Glomerular visceral epithelial cell (primary cell): ENCODE measurements at regions not wholly inside any gene's neighbourhood (a gene's known extent, or its start where the extent isn't known, plus 50 kb on each side); places are given as distances from the start of the nearest gene placed in this dataset.
"Not testable (repeated sequence)": the region's sequence is repeated elsewhere in the genome, so short reads cannot be mapped to it uniquely, and the experiment has no call there.

ENCODE experiments used
- DNase-seq: peaks from one replicate; pipeline ENCODE4 v3.0.0-alpha.2; 2016; ENCODE audit errors: extremely low spot score

DNA sequence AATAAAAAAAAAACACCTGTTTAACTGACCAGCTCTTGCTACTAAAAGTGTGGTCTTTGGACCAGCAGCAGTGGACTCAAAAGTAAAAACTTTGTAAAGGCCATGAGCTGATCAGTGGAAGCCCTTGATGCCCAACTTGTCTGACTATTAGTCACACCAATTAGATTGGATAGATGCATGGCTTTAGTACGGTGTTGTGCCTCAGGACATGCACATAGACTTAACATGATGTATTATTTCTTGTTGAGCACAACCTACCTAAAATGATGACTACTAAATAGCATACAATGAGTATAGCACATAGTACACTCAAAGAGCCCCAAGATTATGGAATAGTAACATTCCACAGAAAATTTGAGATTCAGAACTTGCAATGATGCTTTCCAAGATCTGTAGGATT, 95.1 kb upstream of the FIBIN start:
- no peak for DNase-seq

DNA sequence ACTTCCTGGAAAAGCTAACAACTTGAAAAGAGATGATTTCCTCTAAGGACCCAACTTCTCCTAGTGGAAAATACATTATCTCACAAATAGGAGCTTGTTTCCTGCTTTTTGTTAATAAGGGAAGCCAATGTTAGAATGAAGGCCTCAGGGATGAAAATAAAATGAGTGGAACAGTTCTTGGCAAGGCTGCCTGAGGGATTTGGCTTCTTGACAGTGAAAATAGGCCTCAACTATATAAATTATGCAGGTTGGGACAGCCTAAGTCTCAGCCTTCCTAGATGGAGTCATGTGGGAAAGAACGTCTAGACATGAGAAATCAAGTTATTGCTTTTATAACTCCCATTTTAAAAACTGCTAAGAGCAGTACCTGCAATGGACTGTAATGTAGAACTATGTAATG, 92.8 kb upstream of the FIBIN start:
- DNase-seq = no peak

DNA sequence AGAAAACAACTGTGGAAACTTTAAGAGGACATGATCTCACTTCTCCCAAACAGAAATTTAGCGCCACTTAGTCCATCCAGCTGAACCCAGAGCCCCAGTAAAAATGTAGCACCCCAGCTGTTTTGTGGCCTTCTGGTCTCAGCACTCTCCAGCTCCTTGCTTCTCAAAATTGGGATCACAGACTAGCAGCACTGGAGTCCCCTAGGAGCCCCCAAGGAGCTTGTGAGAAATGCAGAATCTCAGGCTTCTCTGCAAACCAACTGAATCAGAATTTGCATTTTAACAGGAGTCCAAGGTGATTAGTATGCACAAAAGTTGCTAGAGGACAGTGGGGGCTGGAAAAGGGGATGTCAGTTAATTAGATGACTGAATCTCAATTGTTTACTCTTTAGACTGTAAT, 89.8 kb upstream of the FIBIN start:
- DNase-seq = no peak

DNA sequence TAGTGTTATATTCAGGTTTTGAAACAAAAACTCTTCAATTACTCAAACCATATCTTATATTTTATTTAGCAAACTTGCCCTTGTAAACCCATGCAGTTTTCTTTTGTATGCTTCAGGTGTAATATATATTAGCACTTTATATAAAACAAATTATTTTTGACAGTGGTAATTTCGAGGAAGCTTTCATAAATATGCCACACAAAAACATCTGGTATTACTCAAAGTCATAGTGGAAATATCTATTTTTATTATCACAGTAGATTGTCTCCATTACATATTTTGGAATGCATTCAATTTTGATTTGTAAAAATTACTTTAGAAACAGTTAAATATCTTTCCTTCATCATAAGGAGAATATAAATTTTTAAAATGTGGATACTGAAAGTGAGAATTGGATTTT, 89.1 kb upstream of the FIBIN start:
- DNase-seq = no peak

DNA sequence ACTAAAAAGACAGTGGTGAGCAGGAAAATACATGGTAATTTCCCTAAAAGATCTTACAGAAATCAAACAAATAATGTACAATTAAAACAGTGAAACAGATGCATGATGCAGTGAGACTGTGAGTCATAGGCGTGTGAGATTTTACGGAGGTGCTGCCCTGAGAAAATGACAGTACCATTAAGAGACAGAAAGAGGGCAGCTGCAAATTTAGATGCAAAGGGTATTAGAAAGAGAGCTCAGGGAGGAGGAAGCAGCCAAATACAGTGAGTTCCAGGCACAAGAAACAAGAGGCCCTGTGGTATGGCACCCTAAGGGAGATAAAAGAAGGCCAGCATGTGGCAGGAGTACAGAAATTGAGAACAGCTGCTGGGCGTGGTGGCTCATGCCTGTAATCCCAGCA, 88.5 kb upstream of the FIBIN start:
- no peak for DNase-seq

DNA sequence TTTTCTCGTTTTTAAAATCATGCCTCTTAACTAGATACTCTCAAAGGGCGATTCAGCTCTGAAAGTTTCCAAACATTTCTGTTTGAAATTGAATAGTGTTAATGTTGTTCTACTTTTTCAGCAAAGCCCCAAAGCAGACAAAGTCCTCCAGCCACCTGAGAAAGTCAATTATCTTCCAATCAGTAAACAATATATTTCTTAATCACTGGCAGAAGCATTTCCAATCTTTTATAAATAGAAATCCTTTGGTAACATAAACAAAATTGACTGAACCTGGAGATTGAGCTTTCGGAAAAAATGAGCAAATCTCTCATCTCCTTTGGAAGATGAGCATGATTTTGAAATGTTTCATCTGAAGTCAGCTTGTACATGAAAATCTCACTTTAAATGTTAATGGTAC, 84.4 kb upstream of the FIBIN start:
- no peak for DNase-seq

DNA sequence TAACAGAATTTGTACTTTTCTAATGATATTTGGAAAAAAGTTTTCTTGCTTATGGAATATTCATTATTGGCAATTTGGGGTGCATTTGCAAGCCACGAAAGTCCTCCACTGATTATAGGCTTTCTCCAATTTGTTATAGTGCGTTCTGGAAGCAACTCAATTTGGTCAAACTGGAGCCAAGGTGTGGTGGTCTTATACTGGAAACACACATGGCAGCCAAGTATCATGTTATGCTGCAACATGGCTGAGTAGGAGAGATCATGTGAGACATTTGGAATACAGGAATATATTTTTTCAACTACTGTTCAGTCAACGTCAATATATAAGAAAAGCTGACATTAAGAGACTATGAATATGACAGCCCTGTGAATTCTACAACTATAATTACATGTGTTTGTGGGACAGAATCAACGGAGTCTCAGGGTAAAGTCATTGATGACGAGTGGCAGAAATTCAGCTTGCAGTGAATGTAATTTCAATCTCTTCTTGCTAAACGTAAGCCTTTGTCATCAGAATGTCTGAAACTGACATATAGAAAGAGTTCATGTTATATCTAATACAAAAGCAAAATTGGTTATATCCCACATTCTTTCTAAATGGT, 83.8 kb upstream of the FIBIN start:
- no peak for DNase-seq

DNA sequence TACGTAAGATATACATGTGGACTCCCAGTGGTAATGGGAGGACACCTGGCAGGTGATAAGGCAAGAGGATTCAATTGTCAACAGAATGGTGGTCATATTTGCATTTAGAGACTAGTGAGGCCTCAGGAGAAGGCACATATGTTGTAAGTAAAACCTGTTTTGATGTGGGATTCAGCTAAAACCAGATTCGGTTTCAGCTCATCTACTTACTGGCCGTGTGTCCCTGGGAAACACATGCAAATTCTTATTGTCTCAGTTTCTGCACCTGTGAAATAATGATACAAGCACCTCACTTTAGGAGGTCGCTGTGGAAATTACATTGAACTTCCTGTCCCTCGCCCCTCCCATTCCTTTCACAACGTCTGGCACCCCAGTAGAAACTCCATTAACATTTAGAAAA, 78.9 kb upstream of the FIBIN start:
- DNase-seq = no peak

DNA sequence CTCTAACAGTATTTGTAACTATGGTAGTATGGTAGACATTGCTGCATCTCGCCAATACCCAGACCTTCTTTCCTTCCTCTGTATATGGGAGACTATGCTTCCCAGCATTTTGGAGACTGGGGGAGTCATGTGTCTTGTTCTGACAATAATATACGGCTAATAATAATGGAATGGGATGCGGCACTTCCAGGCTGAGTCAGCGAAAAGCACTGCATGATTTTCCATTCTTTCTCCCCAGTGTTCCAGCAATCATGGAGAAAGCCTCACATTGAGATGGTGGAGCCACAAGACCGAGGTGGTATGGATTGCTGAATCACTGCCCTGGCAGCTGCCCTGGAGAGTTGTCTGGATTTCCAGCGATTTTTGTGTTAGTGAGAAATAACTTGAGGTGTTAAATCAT, 77.1 kb upstream of the FIBIN start:
- no peak for DNase-seq

DNA sequence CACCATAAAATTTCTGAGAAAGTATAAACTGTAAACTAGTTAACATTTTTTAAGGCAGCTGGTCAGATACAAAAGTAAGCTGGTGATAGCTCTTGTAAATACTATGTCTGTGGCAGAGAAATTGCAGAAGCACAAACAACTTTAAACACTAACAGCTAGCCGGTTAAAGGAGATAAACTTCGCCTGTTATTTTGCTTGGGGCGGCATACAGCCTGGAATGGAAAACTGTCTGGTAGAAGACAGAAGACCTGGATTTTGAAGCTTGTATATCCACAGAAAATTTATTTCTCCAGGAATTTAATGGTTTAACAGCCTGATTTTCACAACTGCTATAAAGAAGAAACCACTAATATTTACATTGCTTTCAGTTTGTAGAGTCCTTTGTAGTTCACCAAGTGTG, 65.3 kb upstream of the FIBIN start:
- DNase-seq = no peak

DNA sequence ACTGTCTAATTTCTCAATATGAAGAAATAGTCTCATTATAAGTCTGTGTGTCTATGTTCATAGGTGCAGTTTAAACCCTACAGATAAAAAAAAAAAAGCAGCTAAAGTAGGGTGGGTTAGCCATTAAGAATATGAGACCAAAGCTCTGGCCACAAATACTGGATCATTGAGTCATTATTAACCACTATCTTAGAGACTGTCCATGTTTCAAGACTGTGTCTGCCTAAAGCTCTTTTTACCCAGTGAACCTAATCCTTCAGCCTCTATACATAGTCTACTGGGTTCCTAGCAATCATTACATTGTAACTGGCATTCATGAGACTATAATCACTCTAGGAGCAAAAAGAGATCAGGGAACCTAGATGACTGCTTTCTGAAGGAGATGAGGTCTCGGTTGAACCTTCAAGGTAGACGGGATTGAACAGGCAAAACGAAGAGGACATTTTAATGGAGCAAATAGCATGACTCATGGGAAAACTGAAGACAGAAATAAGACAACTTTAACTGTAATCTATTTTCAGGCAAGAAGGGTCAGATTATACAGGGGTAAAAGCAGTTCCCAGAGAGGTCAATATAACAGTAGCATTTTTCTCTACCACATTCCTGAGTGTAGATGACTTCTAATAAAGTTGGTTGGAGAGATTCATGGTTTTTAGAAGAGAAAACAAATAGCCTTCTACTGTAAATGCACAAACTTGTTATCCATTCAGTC, 64.0 kb upstream of the FIBIN start:
- DNase-seq = no peak

DNA sequence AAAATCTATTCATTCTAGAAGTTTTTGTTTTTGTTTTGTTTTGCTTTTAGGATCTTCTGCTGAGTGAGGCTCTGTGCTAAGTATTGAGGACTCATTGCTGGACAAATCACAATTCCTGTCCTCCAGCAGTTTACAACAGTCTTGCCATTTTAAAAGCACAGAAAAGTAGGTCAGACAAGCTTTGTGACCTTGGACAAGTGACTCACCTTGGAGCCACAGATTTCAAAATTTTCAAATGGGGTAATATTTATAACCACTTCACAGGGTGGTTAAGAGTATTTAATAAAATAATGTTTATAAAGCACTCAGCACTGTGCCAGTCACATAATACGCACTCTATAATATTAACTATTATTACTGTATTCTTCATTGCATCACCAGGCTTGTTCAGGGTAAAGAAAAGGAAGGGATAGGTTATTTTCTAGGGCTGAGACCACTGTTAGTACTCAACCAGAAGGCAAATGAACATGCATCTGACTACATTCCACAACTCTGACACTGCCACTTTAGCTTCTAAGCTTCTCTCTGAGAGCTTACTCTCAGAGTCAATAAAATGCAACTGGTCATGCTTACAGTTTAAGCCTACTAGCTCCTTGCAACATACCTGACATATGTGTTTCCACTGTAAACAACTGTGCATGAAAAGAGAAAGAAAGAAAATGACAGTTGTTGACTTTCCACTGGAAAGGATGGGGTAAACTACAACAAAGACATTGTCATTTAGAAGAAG, 63.2 kb upstream of the FIBIN start:
- DNase-seq = no peak

DNA sequence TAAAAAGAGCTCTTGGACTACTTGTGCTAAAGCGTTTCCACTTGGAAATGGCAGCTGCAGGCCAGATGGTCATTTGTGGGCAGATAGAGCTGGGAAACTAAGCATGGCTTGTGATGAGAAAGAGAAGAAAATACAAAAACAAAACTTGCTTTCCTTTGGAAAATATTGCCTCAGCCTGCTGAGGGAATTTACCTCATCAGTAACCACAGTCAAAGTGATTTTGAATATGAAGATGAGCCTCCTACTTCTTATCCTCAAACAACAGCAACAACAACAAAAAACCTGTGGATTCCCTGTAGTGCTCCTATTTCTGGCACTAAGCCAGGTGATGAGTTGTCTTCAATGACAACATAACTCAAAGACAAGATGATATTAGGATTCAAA, 62.7 kb upstream of the FIBIN start:
- DNase-seq = no peak

DNA sequence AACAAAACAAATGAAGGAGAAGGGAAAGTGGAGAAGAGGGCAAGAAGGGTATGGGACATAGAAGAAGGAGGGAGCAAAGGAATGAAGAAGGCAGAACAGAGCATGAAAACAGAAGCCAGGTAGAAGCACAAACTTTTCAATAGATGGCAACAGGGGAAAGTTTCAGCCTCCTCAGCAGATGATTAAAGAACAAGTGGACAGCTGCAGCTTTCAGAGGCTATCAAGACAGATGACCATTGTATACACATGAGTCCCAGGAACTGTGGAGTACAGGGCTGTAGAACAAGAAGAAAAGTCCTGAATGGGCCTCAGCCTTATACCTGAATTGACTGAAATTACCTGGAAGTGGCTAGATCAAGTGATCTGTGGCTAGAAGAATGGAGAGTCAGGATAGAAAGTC, 62.0 kb upstream of the FIBIN start:
- DNase-seq = no peak

DNA sequence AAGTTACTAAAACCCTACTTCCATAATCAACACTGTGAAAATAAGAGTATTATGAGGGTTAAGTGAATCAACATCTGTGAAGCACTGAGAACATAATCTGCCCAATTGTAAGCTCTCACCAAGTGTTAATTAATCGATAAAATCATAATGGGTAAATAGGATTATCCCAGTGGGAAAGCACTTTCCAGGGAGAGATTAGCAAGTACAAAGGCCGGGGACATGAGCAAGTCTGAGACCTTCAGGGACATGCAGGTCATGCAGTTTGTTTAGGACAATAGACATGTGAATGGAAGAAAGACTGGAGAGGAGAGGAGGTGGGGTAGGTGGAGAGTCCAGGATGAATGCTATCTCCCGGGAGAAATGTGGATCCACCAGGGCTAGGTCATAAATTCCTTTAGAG, 57.8 kb upstream of the FIBIN start:
- DNase-seq = no peak

DNA sequence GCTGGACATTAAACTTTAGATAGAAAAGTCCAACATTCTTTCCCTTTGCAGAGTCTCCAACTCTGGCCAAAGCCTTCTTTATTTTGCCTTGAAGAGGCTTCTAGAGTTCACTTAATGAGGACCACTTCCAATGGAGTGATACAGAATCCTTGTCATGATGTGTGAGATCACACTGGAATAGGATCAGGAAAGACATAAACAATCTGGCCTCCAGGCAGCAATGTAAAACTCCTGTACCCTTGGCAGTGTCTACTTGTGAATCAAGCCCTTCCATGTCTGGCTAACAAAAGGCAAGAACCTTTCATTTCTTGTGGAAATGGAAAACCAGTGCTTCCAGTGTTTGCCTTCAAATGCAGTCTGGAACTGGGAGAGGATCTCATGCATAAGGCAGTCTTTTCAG, 56.5 kb upstream of the FIBIN start:
- no peak for DNase-seq

DNA sequence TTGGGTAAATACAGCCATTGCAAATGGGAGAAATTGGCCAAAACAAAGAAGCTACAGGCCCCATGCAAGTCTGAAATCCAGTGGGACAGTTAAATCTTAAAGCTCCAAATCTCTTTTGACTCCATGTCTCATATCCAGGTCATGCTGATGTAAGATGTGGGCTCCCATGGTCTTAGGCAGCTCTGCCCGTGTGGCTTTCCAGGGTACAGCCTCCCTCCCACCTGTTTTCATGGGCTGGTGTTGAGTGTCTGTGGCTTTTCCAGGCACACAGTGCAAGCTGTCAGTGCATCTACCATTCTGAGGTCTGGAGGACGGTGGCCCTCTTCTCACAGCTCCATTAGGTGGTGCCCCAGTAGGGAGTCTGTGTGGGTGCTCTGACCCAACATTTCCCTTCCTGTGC, 53.4 kb upstream of the FIBIN start:
- not testable (repeated sequence) for DNase-seq

DNA sequence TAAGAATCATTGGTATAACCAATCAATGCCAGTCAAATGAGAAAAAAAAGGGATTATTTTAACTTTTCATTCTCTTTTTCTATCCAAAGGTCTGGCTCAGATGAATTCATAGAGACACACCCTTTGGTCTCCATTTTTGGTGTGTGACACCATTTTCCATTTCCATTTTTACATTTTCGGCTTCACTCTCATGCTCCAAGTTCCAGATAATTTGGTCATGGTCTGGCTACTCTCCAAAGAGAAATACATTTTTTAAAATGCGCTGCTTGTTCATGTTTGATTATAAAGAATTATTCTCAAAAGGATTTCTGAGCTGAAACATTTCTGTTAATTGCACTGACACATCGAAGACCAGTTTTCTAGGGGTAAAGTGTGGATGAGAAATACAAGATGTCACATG, 51.6 kb upstream of the FIBIN start:
- DNase-seq = no peak

DNA sequence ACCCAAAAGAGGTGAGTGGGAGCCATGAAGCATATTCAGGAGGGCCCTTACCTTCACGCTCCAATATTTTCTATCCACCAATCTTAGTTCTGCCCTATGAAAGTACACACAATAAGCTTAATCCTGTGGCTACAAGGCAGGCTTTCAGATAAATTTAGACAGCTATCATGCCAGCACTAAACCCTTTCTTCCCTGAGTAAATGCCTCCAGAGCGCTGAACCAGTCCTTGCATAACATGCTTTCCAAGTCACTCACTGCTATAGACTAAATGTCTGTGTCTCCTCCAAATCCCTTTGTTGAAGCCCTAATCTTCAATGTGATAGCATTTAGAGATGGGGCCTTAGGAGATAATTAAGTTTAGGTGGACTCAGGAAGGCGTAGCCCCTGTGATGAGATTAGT, 50.3 kb upstream of the FIBIN start:
- DNase-seq = no peak
